NCI-H2227 (cell line): ENCODE measurements at regions not wholly inside any gene's neighbourhood (a gene's known extent, or its start where the extent isn't known, plus 50 kb on each side); places are given as distances from the start of the nearest gene placed in this dataset.

Experiments used
- DNase-seq: peaks from one replicate; lab custom pipeline; 2025; ENCODE audit not compliant: unreplicated experiment; lab: John Stamatoyannopoulos, UW

- DNase-seq: no peak
Measured at GRCh38 chr1:172753964-172754363, 95.1 kb downstream of the FASLG start.

GRCh38 chr1:172754609-172755008 lies 95.7 kb downstream of the FASLG start:
- no peak for DNase-seq

- DNase-seq: no peak
Measured at GRCh38 chr1:172755099-172755498, 96.2 kb downstream of the FASLG start.

GRCh38 chr1:172756024-172756423 lies 97.1 kb downstream of the FASLG start:
- no peak for DNase-seq

DNA sequence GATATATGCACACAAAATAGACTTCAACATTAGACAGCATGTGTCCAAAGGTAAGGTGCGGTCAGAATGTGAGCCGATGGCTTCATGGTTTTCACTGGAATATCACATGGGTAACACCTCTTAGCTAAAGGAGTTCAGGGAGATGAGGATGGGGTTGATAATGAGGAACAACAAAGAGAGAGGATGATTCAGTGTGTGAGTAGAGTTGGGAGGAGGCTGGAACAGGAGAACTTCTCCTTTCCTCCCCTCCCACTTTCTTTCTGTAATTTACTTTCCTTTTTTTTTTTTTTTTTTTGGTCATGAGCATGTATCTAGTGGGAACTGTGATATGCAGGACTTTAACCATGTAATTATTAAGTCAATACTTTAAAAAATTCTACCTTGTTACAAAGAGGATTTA lies 99.4 kb downstream of the FASLG start:
- DNase-seq: no peak

DNA sequence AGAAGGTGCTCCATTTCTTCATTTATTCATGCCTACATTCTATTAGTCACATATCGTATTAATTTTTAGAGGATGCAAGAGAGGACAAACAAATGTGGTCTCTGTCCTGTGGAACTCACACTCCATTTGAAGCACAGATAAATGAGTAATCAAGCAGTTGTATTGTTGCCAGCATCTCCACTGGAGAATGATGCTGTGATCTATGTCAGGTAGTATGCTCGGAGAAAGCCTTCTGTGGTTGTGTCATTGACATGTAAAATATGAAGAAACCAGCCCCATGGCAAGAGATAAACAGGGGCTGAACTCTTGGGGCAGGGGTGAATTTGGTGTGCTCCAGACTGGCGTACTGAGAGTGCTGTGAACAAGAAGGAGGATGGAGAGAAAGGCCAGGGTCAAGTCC lies 101.2 kb downstream of the FASLG start:
- DNase-seq: no peak

DNA sequence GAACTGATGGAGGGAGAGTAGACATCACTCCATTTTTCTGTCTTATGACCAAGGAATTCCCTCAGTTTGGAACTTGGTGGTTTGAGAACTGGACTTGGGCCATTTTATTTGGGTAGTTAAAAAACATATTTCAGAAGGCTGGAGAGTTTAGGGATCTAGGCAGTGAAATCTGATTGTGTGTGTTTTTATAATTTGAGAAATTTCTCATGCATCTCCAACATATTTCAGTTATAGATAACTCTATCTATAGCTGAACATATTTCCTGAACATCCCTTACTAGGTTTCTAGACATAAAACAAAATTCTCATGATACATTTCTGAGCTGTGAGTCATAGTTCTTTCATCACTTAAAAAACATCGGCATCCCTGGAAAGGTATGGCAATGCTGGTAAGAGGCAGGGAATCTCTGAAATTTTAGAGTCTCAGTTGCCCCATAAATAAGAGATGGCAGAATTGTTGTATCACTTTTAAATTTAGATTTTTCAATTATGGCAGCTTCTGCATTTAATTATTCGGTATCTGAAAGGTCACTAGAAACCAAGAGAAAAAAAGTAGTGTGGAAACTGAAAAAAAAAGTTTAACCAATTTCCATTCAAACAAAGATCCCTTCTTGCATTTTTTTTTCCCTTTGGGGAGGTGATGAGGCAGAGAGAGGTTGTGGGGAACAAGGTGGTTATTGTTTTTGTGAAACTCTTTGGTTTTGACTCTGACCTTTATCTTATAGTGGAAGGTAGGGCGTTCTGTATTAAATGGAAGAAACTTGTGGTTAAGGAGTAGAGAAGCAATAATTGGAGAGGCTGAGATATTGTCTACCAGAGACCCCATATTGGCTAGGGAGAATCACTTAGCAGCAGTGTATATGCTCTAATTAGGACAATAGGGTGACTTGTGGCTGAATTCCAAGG lies 102.9 kb downstream of the FASLG start:
- no peak for DNase-seq

DNA sequence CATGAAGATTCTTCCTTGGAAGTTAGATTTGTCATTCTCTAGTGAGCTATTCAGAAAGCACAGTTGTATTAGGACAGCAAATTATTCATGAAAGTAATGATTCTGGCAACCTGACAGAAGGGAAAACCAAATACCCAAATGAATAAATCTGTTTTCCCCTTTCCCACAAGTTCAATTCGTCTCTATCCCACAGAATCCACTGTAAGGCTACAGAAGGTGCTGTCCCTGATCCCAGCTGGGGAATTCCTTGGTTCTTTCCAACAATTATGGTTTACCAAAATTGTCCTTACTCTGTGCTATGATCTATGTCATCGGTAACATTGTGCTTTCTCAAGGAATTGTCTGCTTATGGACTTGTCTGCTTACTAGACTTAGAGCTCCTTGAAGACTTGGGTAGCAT lies 104.2 kb downstream of the FASLG start:
- DNase-seq: no peak

DNA sequence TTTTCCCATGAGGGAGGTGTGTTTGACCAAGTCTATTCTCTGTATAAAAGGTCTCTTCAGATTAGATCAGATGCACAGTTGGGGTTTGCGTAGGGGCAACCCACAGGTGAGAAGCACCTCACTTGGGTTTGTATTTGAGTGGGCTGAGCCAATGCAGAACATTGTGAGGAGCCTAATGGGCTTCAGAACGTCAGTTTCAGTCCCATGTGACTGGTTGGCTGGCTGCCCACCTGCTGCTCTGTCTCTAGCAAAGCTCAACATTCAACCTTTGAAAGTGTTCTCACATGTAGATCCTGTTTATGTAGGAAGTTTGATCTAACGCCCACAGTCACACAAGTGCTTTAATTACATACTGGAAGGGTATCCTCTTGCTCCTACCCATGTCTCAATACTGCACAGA lies 105.5 kb downstream of the FASLG start:
- no peak for DNase-seq

- no peak for DNase-seq
Measured at GRCh38 chr1:172766462-172766861, 107.6 kb downstream of the FASLG start.

- no peak for DNase-seq
Measured at GRCh38 chr1:172770071-172770470, 111.2 kb downstream of the FASLG start.

- DNase-seq: no peak
Measured at GRCh38 chr1:172774561-172774960, 115.7 kb downstream of the FASLG start.

GRCh38 chr1:172775606-172776005 lies 116.7 kb downstream of the FASLG start:
- DNase-seq: no peak

GRCh38 chr1:172776071-172776470 lies 117.2 kb downstream of the FASLG start:
- DNase-seq: no peak

DNA sequence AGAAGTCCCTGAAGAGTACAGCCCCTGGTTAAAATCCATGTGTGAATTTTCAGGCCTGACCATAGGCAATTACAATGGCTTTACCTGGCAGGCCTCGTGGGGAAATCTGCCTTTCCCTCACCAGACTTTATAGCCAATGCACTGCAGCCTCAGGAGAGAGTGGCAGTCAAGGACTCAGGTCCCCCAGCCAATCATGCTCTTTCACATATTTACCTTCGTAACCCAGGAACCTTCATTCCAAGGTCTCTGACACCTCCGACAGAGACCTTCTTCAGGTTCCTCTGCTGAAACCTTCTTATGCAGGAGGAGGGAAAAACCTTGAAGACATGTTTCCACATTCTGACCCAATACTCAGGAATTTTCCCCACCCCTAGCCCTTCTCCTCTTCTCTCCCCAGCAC lies 118.9 kb downstream of the FASLG start:
- DNase-seq: no peak

- no peak for DNase-seq
Measured at GRCh38 chr1:172778456-172779455, 119.9 kb downstream of the FASLG start.

GRCh38 chr1:172779491-172779890 lies 120.6 kb downstream of the FASLG start:
- DNase-seq: no peak

GRCh38 chr1:172781513-172782140 lies 122.7 kb downstream of the FASLG start:
- no peak for DNase-seq

- DNase-seq: no peak
Measured at GRCh38 chr1:172789840-172790239, 130.9 kb downstream of the FASLG start.

DNA sequence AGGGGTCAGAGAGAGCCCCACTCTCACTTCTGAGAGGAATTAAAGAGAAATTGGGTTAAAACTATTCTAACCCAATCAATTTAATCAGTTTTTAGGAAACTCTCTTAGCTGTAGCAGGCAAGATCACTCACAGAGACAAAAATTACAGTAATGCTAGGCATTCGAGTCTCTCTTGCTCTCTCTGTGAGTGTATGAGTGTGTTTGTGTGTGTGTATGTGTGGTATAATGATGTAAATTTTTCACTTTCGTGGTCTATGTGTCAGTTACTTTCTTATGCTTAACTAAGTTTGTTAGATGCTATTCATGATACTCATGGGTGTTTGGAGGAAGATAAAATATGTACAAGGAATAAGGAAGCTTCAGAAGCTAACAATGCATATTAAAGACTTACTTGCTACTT lies 131.3 kb downstream of the FASLG start:
- DNase-seq: no peak

- no peak for DNase-seq
Measured at GRCh38 chr1:172793823-172794222, 134.9 kb downstream of the FASLG start.
